NCI-H526 (cell line): ENCODE measurements at regions not wholly inside any gene's neighbourhood (a gene's known extent, or its start where the extent isn't known, plus 50 kb on each side); places are given as distances from the start of the nearest gene placed in this dataset.
A peak's percentile ranks its signal among the peaks of the same experiment; 100 is the strongest.

ENCODE experiments used
- DNase-seq, 2 experiments: peaks; one replicate each; lab custom pipeline; 2025; lab: John Stamatoyannopoulos, UW

- no peak for DNase-seq
Observed at GRCh38 chr4:62899646-62900364, 1509.4 kb downstream of the TECRL start.

- no peak for DNase-seq
Observed at GRCh38 chr4:62898115-62898514, 1511.1 kb downstream of the TECRL start.

- no peak for DNase-seq
Observed at GRCh38 chr4:62896721-62897120, 1512.5 kb downstream of the TECRL start.

- DNase-seq, result no peak
Observed at GRCh38 chr4:62881901-62882300, 1527.3 kb downstream of the TECRL start.

- DNase-seq, result no peak
Observed at GRCh38 chr4:62881210-62881609, 1528.0 kb downstream of the TECRL start.

GRCh38 chr4:62872856-62873255, 1536.4 kb downstream of the TECRL start:
- DNase-seq, result no peak

GRCh38 chr4:62871078-62871477, 1538.2 kb downstream of the TECRL start:
- no peak for DNase-seq

GRCh38 chr4:62870451-62870850, 1538.8 kb downstream of the TECRL start:
- no peak for DNase-seq

GRCh38 chr4:62865261-62865660, 1544.0 kb downstream of the TECRL start:
- no peak for DNase-seq

- no peak for DNase-seq
Observed at GRCh38 chr4:62849696-62850095, 1559.6 kb downstream of the TECRL start.

- DNase-seq, result no peak
Observed at GRCh38 chr4:62835631-62836030, 1573.6 kb downstream of the TECRL start.

- DNase-seq, result no peak
Observed at GRCh38 chr4:62822306-62822705, 1586.9 kb downstream of the TECRL start.

- no peak for DNase-seq
Observed at GRCh38 chr4:62816566-62816965, 1592.7 kb downstream of the TECRL start.

- no peak for DNase-seq
Observed at GRCh38 chr4:62814510-62815047, 1594.7 kb downstream of the TECRL start.

GRCh38 chr4:62806816-62807215, 1602.4 kb downstream of the TECRL start:
- DNase-seq, result no peak

- no peak for DNase-seq
Observed at GRCh38 chr4:62804075-62804474, 1603.9 kb downstream of the ADGRL3 start.

- no peak for DNase-seq
Observed at GRCh38 chr4:62797221-62797620, 1597.1 kb downstream of the ADGRL3 start.

GRCh38 chr4:62791386-62791785, 1591.3 kb downstream of the ADGRL3 start:
- DNase-seq, result no peak

GRCh38 chr4:62771983-62772557, 1571.9 kb downstream of the ADGRL3 start:
- no peak for DNase-seq

GRCh38 chr4:62740296-62740695, 1540.2 kb downstream of the ADGRL3 start:
- no peak for DNase-seq

GRCh38 chr4:62717154-62717553, 1517.0 kb downstream of the ADGRL3 start:
- no peak for DNase-seq

- DNase-seq, result no peak
Observed at GRCh38 chr4:62711575-62711974, 1511.4 kb downstream of the ADGRL3 start.

GRCh38 chr4:62709618-62710252, 1509.6 kb downstream of the ADGRL3 start:
- DNase-seq, result peak in 1 of 2 experiments; percentile 60
